VCaP (cell line): ENCODE measurements at regions not wholly inside any gene's neighbourhood (a gene's known extent, or its start where the extent isn't known, plus 50 kb on each side); places are given as distances from the start of the nearest gene placed in this dataset.

ENCODE experiments used
- H3K27ac ChIP-seq: fragments of 450-650 bp; 2 replicates; pipeline ENCODE4 v1.5.1; 2017
- CTCF ChIP-seq: fragments of 450-650 bp; conservative IDR thresholded peaks from 2 replicates; pipeline ENCODE4 v1.5.1; 2017; ENCODE audit warnings: mild to moderate bottlenecking, moderate library complexity

GRCh38 chr2:107545851-107546250 lies 280.8 kb upstream of the RGPD4 start:
- no peak for TF ChIP-seq CTCF
- no peak overlapping the region for H3K27ac ChIP-seq

- TF ChIP-seq CTCF = no peak
Observed at GRCh38 chr2:107548216-107548615, 278.5 kb upstream of the RGPD4 start.

GRCh38 chr2:107553046-107553445 lies 273.6 kb upstream of the RGPD4 start:
- TF ChIP-seq CTCF = no peak
- no peak overlapping the region for H3K27ac ChIP-seq

More at GRCh38 chr2:107548216-107548615, 278.5 kb upstream of the RGPD4 start:
- H3K27ac ChIP-seq = no peak overlapping the region

- TF ChIP-seq CTCF = no peak
- H3K27ac ChIP-seq = no peak overlapping the region
Observed at GRCh38 chr2:107553539-107553938, 273.2 kb upstream of the RGPD4 start.

- H3K27ac ChIP-seq = no peak overlapping the region
- TF ChIP-seq CTCF = no peak
Observed at GRCh38 chr2:107556038-107556627, 270.6 kb upstream of the RGPD4 start.

- no peak for TF ChIP-seq CTCF
- H3K27ac ChIP-seq = no peak overlapping the region
Observed at GRCh38 chr2:107558295-107558694, 268.4 kb upstream of the RGPD4 start.

GRCh38 chr2:107569496-107569895 lies 257.2 kb upstream of the RGPD4 start:
- H3K27ac ChIP-seq = no peak overlapping the region
- TF ChIP-seq CTCF = no peak
